WERI-Rb-1 (cell line): ENCODE measurements at regions not wholly inside any gene's neighbourhood (a gene's known extent, or its start where the extent isn't known, plus 50 kb on each side); places are given as distances from the start of the nearest gene placed in this dataset.

ENCODE experiments used
- DNase-seq: peaks from one replicate; pipeline ENCODE4 v3.0.0-alpha.2; 2020
- H3K27ac ChIP-seq: fragments of 250-450 bp; sonication (Bioruptor Pico); 2 replicates; pipeline ENCODE4 v1.5.1; 2020; ENCODE audit warnings: mild to moderate bottlenecking, moderate library complexity
- H3K27me3 ChIP-seq: fragments of 250-450 bp; sonication (Bioruptor Pico); 2 replicates; pipeline ENCODE4 v1.5.1; 2021; ENCODE audit warnings: mild to moderate bottlenecking, low read depth, moderate library complexity; ENCODE audit not compliant: insufficient read depth, severe bottlenecking
- H3K36me3 ChIP-seq: fragments of 250-450 bp; sonication (Bioruptor Pico); 2 replicates; pipeline ENCODE4 v1.5.1; 2020; ENCODE audit warnings: mild to moderate bottlenecking, moderate library complexity
- H3K4me3 ChIP-seq: 2 replicates; pipeline ENCODE4 v1.5.1; 2011; ENCODE audit warnings: low read depth, mild to moderate bottlenecking, control low read depth, low read length
- H3K9me3 ChIP-seq: fragments of 250-450 bp; sonication (Bioruptor Pico); 2 replicates; pipeline ENCODE4 v1.5.1; 2021; ENCODE audit warnings: mild to moderate bottlenecking, moderate library complexity; ENCODE audit not compliant: severe bottlenecking
- TF ChIP-seq, protein P1 (sequence below): IDR thresholded peaks from 2 replicates; pipeline ENCODE4 v1.5.1; 2011; ENCODE audit warnings: low read depth, mild to moderate bottlenecking, control low read depth, inconsistent platforms, low read length

DNA sequence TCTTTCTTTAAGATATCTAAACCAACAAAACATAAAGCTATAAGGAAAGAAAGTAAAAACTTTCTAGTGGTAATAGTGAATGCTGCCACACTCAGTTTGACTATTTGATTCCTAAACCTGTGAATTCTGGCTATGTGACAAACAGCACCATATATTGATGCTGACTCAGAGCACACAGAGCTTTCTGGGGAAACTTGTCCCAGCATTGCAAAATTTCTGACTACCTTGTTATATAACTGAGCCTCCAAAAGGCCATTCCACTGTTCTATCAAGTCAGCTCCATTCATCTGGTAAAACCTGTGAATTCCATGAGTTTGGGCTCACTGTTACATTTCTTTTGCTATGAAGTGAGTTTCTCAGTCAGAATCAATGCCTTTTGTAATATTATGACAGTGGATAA, 1229.7 kb downstream of the PCDH18 start:
- TF ChIP-seq, protein P1, sequence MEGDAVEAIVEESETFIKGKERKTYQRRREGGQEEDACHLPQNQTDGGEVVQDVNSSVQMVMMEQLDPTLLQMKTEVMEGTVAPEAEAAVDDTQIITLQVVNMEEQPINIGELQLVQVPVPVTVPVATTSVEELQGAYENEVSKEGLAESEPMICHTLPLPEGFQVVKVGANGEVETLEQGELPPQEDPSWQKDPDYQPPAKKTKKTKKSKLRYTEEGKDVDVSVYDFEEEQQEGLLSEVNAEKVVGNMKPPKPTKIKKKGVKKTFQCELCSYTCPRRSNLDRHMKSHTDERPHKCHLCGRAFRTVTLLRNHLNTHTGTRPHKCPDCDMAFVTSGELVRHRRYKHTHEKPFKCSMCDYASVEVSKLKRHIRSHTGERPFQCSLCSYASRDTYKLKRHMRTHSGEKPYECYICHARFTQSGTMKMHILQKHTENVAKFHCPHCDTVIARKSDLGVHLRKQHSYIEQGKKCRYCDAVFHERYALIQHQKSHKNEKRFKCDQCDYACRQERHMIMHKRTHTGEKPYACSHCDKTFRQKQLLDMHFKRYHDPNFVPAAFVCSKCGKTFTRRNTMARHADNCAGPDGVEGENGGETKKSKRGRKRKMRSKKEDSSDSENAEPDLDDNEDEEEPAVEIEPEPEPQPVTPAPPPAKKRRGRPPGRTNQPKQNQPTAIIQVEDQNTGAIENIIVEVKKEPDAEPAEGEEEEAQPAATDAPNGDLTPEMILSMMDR: no peak
- Histone ChIP-seq H3K36me3 (no peaks in the 10 kb centered on the region), H3K9me3 (no peaks in the 10 kb centered on the region), H3K4me3 (no peak overlapping the region), H3K27me3 (no peaks in the 10 kb centered on the region), H3K27ac (no peak overlapping the region)
- no peak for DNase-seq

DNA sequence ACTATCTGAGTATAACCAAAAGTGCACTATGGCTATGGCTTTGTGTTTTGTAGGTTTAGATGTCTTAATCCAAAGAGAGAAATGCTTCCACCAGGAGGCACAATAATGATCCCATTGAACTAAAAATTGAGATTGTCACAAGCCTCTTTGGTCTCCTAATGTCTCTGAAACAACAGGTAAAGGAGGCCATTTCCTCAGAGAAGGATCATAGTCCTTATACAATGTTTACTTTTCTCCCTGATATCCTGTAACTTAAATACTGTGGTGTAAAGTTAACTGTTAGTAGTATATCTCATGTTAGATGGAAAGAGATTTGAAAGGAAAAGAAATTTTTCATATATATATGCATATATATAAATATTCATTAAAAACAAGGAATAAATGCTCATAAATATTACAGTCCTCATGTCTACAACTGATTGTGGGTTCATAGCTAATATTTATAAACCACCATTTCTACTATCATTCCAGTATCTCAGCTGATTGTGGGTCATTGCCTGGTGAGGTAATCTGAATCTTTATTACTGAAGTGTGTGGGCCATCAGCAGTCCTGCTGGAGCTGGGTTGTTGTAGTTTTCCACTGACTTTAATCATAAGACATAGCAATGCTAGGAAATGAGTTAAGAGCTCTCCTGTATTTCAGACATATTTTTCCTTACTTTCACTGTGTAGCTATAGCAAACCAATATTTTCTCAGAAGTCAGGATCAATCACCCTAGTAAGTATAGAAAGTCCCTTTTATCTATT, 1230.4 kb downstream of the PCDH18 start:
- no peaks in the 10 kb centered on the region for H3K27me3 ChIP-seq
- DNase-seq: no peak
- no peaks in the 10 kb centered on the region for H3K36me3 ChIP-seq
- H3K9me3 ChIP-seq: no peaks in the 10 kb centered on the region
- H3K27ac ChIP-seq: no peak overlapping the region
- TF ChIP-seq, protein P1: no peak
- H3K4me3 ChIP-seq: no peak overlapping the region

DNA sequence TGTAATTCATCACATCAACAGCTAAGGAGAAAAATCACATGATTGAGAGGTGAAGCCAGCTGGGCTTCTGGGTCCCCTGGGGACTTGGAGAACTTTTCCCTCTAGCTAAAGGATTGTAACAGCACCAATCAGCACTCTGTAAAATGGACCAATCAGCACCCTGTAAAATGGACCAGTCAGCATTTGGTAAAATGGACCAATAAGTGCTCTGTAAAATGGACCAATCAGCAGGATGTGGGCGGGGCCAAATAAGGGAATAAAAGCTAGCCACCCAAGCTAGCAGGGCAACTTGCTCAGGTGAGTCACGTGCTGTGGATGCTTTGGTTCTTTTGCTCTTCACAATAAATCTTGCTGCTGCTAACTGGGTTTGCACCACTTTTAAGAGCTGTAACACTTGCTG, 1248.3 kb downstream of the PCDH18 start:
- no peak overlapping the region for H3K4me3 ChIP-seq
- DNase-seq: no peak
- TF ChIP-seq, protein P1: no peak
- H3K27me3 ChIP-seq: no peaks in the 10 kb centered on the region
- no peaks in the 10 kb centered on the region for H3K9me3 ChIP-seq
- no peak overlapping the region for H3K27ac ChIP-seq
- H3K36me3 ChIP-seq: no peaks in the 10 kb centered on the region

DNA sequence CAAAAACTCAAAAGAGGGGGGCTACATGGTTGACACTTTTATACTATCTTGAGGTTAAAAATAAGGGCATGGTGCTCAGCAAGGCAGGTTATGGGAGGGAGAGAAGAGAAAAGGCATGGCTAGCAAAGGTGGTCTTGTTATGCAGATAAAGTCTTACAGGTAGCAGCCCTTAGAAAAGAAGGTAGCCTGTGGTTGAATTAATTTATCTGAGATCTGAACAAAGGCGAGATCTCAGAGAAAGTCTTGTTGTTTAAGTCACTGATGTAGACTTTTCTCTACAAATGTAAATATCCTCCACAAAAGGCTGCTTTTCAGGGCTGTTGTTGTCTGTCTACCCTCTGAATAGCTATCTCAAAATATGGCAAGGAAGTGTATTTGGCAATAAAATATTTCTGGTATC, 1250.4 kb downstream of the PCDH18 start:
- no peaks in the 10 kb centered on the region for H3K27me3 ChIP-seq
- TF ChIP-seq, protein P1: no peak
- H3K4me3 ChIP-seq: no peak overlapping the region
- no peaks in the 10 kb centered on the region for H3K36me3 ChIP-seq
- DNase-seq: no peak
- no peak overlapping the region for H3K27ac ChIP-seq
- no peaks in the 10 kb centered on the region for H3K9me3 ChIP-seq

DNA sequence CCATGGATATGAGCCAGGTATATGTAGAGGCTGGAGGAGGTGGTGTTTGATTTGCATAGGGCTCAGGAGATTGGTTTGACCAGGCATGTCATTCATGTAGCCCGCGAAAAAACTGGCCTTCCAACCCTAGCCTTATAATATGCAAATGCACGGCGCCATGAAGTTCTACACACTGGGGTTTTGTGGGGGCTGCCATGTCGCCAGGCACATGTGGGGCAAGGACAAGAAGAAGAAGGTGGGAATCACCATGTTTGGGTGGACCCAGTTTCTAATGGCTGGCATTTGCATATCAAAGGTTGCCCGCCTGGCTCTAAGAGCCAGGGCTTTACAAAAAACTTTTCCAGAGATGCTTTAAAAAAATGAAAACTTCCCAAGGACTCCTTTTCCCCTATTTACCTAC, 1251.0 kb downstream of the PCDH18 start:
- no peaks in the 10 kb centered on the region for H3K27me3 ChIP-seq
- no peaks in the 10 kb centered on the region for H3K9me3 ChIP-seq
- no peak for DNase-seq
- TF ChIP-seq, protein P1: no peak
- no peak overlapping the region for H3K27ac ChIP-seq
- H3K36me3 ChIP-seq: no peaks in the 10 kb centered on the region
- H3K4me3 ChIP-seq: no peak overlapping the region

DNA sequence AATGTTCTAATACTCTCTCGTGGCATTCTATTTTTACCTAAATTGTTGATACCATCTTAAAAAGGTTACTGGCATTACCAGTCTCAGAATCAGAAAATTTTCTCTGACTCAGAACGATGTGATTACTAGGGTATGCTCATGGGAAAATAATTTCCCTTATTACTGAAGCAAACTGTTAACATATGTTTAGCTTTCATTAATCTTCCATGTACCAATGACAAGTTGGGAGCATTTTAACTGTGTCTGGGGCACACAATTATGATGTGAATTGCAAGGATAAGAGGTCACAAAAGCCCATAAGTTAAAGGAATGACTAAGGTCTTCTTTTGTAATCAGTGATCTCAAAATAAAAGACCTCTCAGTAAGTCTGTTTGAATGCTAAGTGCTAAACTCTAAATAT, 1254.6 kb downstream of the PCDH18 start:
- no peak for DNase-seq
- H3K27ac ChIP-seq: no peak overlapping the region
- no peaks in the 10 kb centered on the region for H3K9me3 ChIP-seq
- no peak overlapping the region for H3K4me3 ChIP-seq
- no peaks in the 10 kb centered on the region for H3K27me3 ChIP-seq
- H3K36me3 ChIP-seq: no peaks in the 10 kb centered on the region
- TF ChIP-seq, protein P1: no peak
